ENCODE measurements at regions not wholly inside any gene's neighbourhood (a gene's known extent, or its start where the extent isn't known, plus 50 kb on each side); places are given as distances from the start of the nearest gene placed in this dataset.

DNA sequence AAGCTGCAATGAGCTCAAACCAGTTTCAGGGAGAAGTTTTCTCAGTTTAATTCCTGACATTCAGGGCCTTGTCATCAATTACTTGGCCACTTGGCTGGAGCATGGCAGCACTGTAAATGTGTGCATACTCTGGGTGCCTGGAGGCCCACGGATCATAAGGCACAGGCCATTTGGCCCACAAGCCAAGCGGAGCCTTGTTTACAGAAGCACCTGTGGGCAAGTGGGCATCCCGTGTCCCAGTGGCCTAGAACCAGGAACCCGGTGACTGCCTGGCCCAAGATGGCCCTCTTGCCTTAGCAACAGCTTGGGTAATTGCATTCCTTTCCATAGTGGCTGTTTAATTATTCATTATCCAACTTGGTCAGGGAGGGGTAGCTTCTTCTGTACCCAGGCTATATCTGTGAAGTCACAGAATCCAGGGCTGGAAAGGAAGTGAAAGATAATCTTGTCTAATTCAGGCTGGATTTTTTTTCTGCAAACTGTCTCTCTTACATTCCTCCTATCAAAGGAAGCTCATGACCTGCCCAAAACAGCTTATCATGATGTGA is 426.4 kb upstream of the ZMIZ1 start:
- Histone ChIP-seq H3K9ac (ENCODE audit: low read length) (no peak overlapping the region), H3K4ac (ENCODE audit: low read depth, low read length) (no peak overlapping the region), H3K4me1 (ENCODE audit: control insufficient read depth, low read depth, low read length) (no peaks in the 10 kb centered on the region), H3K18ac (ENCODE audit: low read length) (no peak overlapping the region), H4K8ac (ENCODE audit: low read depth, low read length) (no peak overlapping the region), H2BK5ac (ENCODE audit: low read length) (no peak overlapping the region), H3K23ac (ENCODE audit: low read length) (no peak overlapping the region), H3K56ac (ENCODE audit: low read length) (no peak overlapping the region), H3K4me3 (ENCODE audit: low read length) (no peak overlapping the region), H3K27me3 (ENCODE audit: insufficient read depth, low read length, poor library complexity) (no peaks in the 10 kb centered on the region), H3K79me1 (ENCODE audit: low read length) (no peaks in the 10 kb centered on the region), H3K79me2 (ENCODE audit: control insufficient read depth, insufficient read depth, low read length) (no peaks in the 10 kb centered on the region), H2AK5ac (ENCODE audit: low read length) (no peak overlapping the region), H3K4me2 (ENCODE audit: low read length) (no peak overlapping the region), H3K36me3 (ENCODE audit: control insufficient read depth, insufficient read depth, low read length) (no peaks in the 10 kb centered on the region), H2BK120ac (ENCODE audit: low read depth, low read length) (no peak overlapping the region), H4K5ac (ENCODE audit: low read length) (no peak overlapping the region), H2BK15ac (replicated peaks; ENCODE audit: low read depth) (no peak overlapping the region), H3K27ac (ENCODE audit: low read depth, low read length) (no peak overlapping the region)
- no peak for DNase-seq
- no CpG with 5 or more reads among the region's 4 CpGs for WGBS (ENCODE audit: extremely low coverage, insufficient coverage, low lambda C conversion rate)

DNA sequence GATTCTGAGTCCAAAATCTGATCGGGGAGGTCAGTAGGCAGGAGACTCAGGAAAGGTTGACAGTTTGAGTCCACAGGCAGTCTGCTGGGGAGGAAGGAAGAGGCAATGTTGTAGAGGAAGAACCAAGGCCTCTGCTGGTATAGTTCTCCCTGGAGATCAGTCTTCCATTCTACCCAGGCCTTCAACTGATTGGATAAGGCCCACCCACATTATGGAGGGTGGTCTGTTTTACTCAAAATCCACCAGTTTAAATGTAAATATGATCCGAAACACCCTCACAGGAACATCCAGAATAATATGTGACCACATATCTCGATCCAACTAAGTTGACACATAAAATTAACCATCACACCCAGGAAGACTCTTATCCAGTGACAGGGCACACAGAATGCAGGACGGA is 425.3 kb upstream of the ZMIZ1 start:
- no peak overlapping the region for H3K27ac ChIP-seq (ENCODE audit: low read depth, low read length)
- H3K9ac ChIP-seq (ENCODE audit: low read length): no peak overlapping the region
- H3K4me3 ChIP-seq (ENCODE audit: low read length): no peak overlapping the region
- H3K56ac ChIP-seq (ENCODE audit: low read length): no peak overlapping the region
- no peaks in the 10 kb centered on the region for H3K27me3 ChIP-seq (ENCODE audit: insufficient read depth, low read length, poor library complexity)
- no peak overlapping the region for H3K23ac ChIP-seq (ENCODE audit: low read length)
- H3K79me1 ChIP-seq (ENCODE audit: low read length): no peaks in the 10 kb centered on the region
- H3K4me1 ChIP-seq (ENCODE audit: control insufficient read depth, low read depth, low read length): no peaks in the 10 kb centered on the region
- no peak overlapping the region for H3K18ac ChIP-seq (ENCODE audit: low read length)
- DNase-seq: no peak
- H4K8ac ChIP-seq (ENCODE audit: low read depth, low read length): no peak overlapping the region
- H3K4me2 ChIP-seq (ENCODE audit: low read length): no peak overlapping the region
- no peak overlapping the region for H2BK15ac ChIP-seq (replicated peaks; ENCODE audit: low read depth)
- H3K4ac ChIP-seq (ENCODE audit: low read depth, low read length): no peak overlapping the region
- no peaks in the 10 kb centered on the region for H3K79me2 ChIP-seq (ENCODE audit: control insufficient read depth, insufficient read depth, low read length)
- no peak overlapping the region for H2BK120ac ChIP-seq (ENCODE audit: low read depth, low read length)
- H4K5ac ChIP-seq (ENCODE audit: low read length): no peak overlapping the region
- WGBS (ENCODE audit: extremely low coverage, insufficient coverage, low lambda C conversion rate): no CpG with 5 or more reads among the region's 4 CpGs
- H2BK5ac ChIP-seq (ENCODE audit: low read length): no peak overlapping the region
- no peaks in the 10 kb centered on the region for H3K36me3 ChIP-seq (ENCODE audit: control insufficient read depth, insufficient read depth, low read length)
- no peak overlapping the region for H2AK5ac ChIP-seq (ENCODE audit: low read length)

DNA sequence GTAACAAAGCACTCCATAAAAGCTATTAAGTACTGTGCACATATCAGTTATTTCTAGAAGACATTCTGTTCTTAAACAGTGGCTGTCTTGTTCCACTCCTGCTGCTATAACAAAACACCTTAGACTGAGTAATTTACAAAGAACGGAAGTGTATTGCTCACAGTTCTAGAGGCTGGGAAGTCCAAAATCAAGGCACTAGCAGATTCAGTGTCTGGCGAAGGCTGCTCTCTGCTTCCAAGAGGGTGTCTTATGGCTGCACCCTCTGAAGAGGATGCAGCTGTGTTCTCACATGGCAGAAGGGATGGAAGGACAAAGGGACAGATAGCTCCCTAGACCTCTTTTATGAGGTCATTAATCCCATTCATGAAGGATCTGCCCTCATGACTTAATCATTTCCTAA is 424.2 kb upstream of the ZMIZ1 start:
- Histone ChIP-seq H3K36me3 (ENCODE audit: control insufficient read depth, insufficient read depth, low read length) (no peaks in the 10 kb centered on the region), H4K5ac (ENCODE audit: low read length) (no peak overlapping the region), H4K8ac (ENCODE audit: low read depth, low read length) (no peak overlapping the region), H3K4me3 (ENCODE audit: low read length) (no peak overlapping the region), H3K79me1 (ENCODE audit: low read length) (no peaks in the 10 kb centered on the region), H3K27me3 (ENCODE audit: insufficient read depth, low read length, poor library complexity) (no peaks in the 10 kb centered on the region), H3K18ac (ENCODE audit: low read length) (no peak overlapping the region), H2BK120ac (ENCODE audit: low read depth, low read length) (no peak overlapping the region), H2BK5ac (ENCODE audit: low read length) (no peak overlapping the region), H3K4me2 (ENCODE audit: low read length) (no peak overlapping the region), H3K9ac (ENCODE audit: low read length) (no peak overlapping the region), H3K79me2 (ENCODE audit: control insufficient read depth, insufficient read depth, low read length) (no peaks in the 10 kb centered on the region), H3K27ac (ENCODE audit: low read depth, low read length) (no peak overlapping the region), H3K23ac (ENCODE audit: low read length) (no peak overlapping the region), H2AK5ac (ENCODE audit: low read length) (no peak overlapping the region), H3K4ac (ENCODE audit: low read depth, low read length) (no peak overlapping the region), H3K4me1 (ENCODE audit: control insufficient read depth, low read depth, low read length) (no peaks in the 10 kb centered on the region), H2BK15ac (replicated peaks; ENCODE audit: low read depth) (no peak overlapping the region), H3K56ac (ENCODE audit: low read length) (no peak overlapping the region)
- no peak for DNase-seq
- WGBS (ENCODE audit: extremely low coverage, insufficient coverage, low lambda C conversion rate): no CpG with 5 or more reads among the region's 2 CpGs

DNA sequence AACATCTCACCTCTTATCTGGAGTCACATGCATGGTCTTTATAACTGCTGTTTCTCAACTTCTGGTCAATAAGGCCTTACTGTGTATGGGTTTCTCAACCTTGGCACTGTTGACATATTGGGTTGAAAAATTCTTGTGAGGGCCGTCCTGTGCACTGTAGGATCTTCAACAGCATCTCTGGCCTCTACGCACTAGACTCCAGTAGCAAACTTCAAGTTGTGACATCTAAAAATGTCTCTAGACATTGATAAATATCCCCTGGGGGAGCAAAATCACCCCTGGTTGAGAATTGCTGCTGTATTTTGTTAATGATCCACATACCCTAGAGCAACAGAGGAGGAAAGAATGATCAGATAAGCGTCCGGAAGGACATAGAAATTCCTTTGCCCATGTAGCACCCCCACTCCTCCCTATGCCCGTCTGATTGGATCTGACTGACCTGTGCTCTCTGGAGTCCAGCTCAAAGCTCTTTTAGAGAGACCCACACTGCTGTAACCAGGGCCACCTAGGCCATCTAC is 423.5 kb upstream of the ZMIZ1 start:
- Histone ChIP-seq H2BK120ac (ENCODE audit: low read depth, low read length) (no peak overlapping the region), H3K4me1 (ENCODE audit: control insufficient read depth, low read depth, low read length) (no peaks in the 10 kb centered on the region), H4K8ac (ENCODE audit: low read depth, low read length) (no peak overlapping the region), H3K79me2 (ENCODE audit: control insufficient read depth, insufficient read depth, low read length) (no peaks in the 10 kb centered on the region), H2BK5ac (ENCODE audit: low read length) (no peak overlapping the region), H3K23ac (ENCODE audit: low read length) (no peak overlapping the region), H3K18ac (ENCODE audit: low read length) (no peak overlapping the region), H3K36me3 (ENCODE audit: control insufficient read depth, insufficient read depth, low read length) (no peaks in the 10 kb centered on the region), H3K4ac (ENCODE audit: low read depth, low read length) (no peak overlapping the region), H3K4me3 (ENCODE audit: low read length) (no peak overlapping the region), H4K5ac (ENCODE audit: low read length) (no peak overlapping the region), H3K4me2 (ENCODE audit: low read length) (no peak overlapping the region), H3K79me1 (ENCODE audit: low read length) (no peaks in the 10 kb centered on the region), H3K27me3 (ENCODE audit: insufficient read depth, low read length, poor library complexity) (no peaks in the 10 kb centered on the region), H3K56ac (ENCODE audit: low read length) (no peak overlapping the region), H2BK15ac (replicated peaks; ENCODE audit: low read depth) (no peak overlapping the region), H3K27ac (ENCODE audit: low read depth, low read length) (no peak overlapping the region), H3K9ac (ENCODE audit: low read length) (no peak overlapping the region), H2AK5ac (ENCODE audit: low read length) (no peak overlapping the region)
- DNase-seq: no peak
- no CpG with 5 or more reads among the region's 5 CpGs for WGBS (ENCODE audit: extremely low coverage, insufficient coverage, low lambda C conversion rate)

DNA sequence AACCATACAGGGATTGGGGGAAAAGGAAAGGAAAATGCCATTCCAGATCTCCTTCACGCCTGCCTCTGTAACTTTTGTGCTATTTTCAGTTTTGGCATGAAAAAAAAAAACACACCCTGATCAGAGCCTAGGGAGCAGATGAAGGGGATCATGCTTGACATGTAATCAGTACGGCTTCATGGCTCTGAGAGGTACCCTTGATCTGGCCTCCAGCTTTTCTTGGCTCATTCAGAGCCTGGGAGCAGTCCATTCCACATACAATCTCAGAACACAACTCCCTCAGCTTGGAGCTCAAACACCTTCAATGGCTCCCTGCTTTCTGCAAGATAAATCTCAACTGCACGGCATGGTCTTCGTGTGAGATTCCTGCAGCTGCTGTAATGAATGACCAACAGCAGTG is 422.8 kb upstream of the ZMIZ1 start:
- H3K9ac ChIP-seq (ENCODE audit: low read length): no peak overlapping the region
- H3K18ac ChIP-seq (ENCODE audit: low read length): no peak overlapping the region
- no peak overlapping the region for H3K4me2 ChIP-seq (ENCODE audit: low read length)
- H4K5ac ChIP-seq (ENCODE audit: low read length): no peak overlapping the region
- H2BK15ac ChIP-seq (replicated peaks; ENCODE audit: low read depth): no peak overlapping the region
- H3K23ac ChIP-seq (ENCODE audit: low read length): no peak overlapping the region
- H4K8ac ChIP-seq (ENCODE audit: low read depth, low read length): no peak overlapping the region
- H3K4ac ChIP-seq (ENCODE audit: low read depth, low read length): no peak overlapping the region
- no peaks in the 10 kb centered on the region for H3K27me3 ChIP-seq (ENCODE audit: insufficient read depth, low read length, poor library complexity)
- no CpG with 5 or more reads among the region's 4 CpGs for WGBS (ENCODE audit: extremely low coverage, insufficient coverage, low lambda C conversion rate)
- no peak for DNase-seq
- H2BK5ac ChIP-seq (ENCODE audit: low read length): no peak overlapping the region
- no peak overlapping the region for H3K56ac ChIP-seq (ENCODE audit: low read length)
- H3K79me1 ChIP-seq (ENCODE audit: low read length): no peaks in the 10 kb centered on the region
- no peak overlapping the region for H2BK120ac ChIP-seq (ENCODE audit: low read depth, low read length)
- H3K4me3 ChIP-seq (ENCODE audit: low read length): no peak overlapping the region
- H3K79me2 ChIP-seq (ENCODE audit: control insufficient read depth, insufficient read depth, low read length): no peaks in the 10 kb centered on the region
- H3K36me3 ChIP-seq (ENCODE audit: control insufficient read depth, insufficient read depth, low read length): no peaks in the 10 kb centered on the region
- H3K4me1 ChIP-seq (ENCODE audit: control insufficient read depth, low read depth, low read length): no peaks in the 10 kb centered on the region
- H2AK5ac ChIP-seq (ENCODE audit: low read length): no peak overlapping the region
- H3K27ac ChIP-seq (ENCODE audit: low read depth, low read length): no peak overlapping the region

DNA sequence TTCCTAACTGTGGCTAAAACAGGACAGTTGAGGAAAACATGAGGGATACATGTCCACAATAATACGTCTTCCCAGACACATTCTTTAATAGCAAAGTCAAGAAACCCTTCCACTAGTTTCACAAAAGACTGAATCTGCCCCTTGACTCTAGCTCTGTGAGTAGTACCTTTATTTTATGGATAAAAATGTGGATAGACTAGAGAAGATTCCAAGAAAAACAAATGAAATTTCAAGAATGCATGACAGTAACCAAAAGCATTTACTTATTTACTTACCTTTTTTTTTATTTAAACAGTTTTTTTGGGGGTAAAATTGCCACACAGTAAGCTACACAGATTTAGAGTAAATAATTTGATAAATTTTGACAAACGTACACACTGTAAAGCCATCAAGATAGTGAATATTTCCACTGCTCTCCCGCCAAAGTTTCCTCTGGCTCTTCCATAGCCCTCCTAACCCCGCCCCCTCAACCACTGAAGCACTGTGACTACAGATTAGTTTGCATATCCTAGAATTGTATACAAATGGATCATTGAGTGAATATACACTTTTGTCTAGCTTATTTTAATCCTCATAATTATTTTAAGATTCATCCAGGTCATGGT is 420.4 kb upstream of the ZMIZ1 start:
- H3K79me1 ChIP-seq (ENCODE audit: low read length): no peaks in the 10 kb centered on the region
- no peak overlapping the region for H3K4me2 ChIP-seq (ENCODE audit: low read length)
- no peaks in the 10 kb centered on the region for H3K79me2 ChIP-seq (ENCODE audit: control insufficient read depth, insufficient read depth, low read length)
- no peak overlapping the region for H2BK15ac ChIP-seq (replicated peaks; ENCODE audit: low read depth)
- no peaks in the 10 kb centered on the region for H3K27me3 ChIP-seq (ENCODE audit: insufficient read depth, low read length, poor library complexity)
- H3K4me3 ChIP-seq (ENCODE audit: low read length): no peak overlapping the region
- no peaks in the 10 kb centered on the region for H3K36me3 ChIP-seq (ENCODE audit: control insufficient read depth, insufficient read depth, low read length)
- H3K9ac ChIP-seq (ENCODE audit: low read length): no peak overlapping the region
- H4K8ac ChIP-seq (ENCODE audit: low read depth, low read length): no peak overlapping the region
- no peak for DNase-seq
- H2BK120ac ChIP-seq (ENCODE audit: low read depth, low read length): no peak overlapping the region
- H3K18ac ChIP-seq (ENCODE audit: low read length): no peak overlapping the region
- no peak overlapping the region for H4K5ac ChIP-seq (ENCODE audit: low read length)
- WGBS (ENCODE audit: extremely low coverage, insufficient coverage, low lambda C conversion rate): no CpG with 5 or more reads among the region's 4 CpGs
- H3K27ac ChIP-seq (ENCODE audit: low read depth, low read length): no peak overlapping the region
- no peak overlapping the region for H2BK5ac ChIP-seq (ENCODE audit: low read length)
- no peaks in the 10 kb centered on the region for H3K4me1 ChIP-seq (ENCODE audit: control insufficient read depth, low read depth, low read length)
- H3K56ac ChIP-seq (ENCODE audit: low read length): no peak overlapping the region
- H3K23ac ChIP-seq (ENCODE audit: low read length): no peak overlapping the region
- H2AK5ac ChIP-seq (ENCODE audit: low read length): no peak overlapping the region
- no peak overlapping the region for H3K4ac ChIP-seq (ENCODE audit: low read depth, low read length)

All from mesendoderm (in vitro differentiated cells).